ENCODE measurements at regions not wholly inside any gene's neighbourhood (a gene's known extent, or its start where the extent isn't known, plus 50 kb on each side); places are given as distances from the start of the nearest gene placed in this dataset.

- H3K79me2 ChIP-seq (ENCODE audit: insufficient read depth): no peaks in the 10 kb centered on the region
- no peaks in the 10 kb centered on the region for H3K36me3 ChIP-seq (ENCODE audit: low read depth)
- H3K9me2 ChIP-seq (ENCODE audit: insufficient read depth): no peaks in the 10 kb centered on the region
- no peak overlapping the region for H3K4me3 ChIP-seq
- H2AFZ ChIP-seq: no peak overlapping the region
- no peaks in the 10 kb centered on the region; the same call in 1 of the 2 replicates for H3F3A ChIP-seq (ENCODE audit: insufficient read depth)
- no peaks in the 10 kb centered on the region for H3K9me3 ChIP-seq (ENCODE audit: low read depth)
- no peak overlapping the region for H3K27ac ChIP-seq
- peaks cover 10% of the 10 kb centered on the region for H3K4me1 ChIP-seq (ENCODE audit: insufficient read depth)
- in situ Hi-C loops (cut with MboI): no loop called here
- 65 to 85% methylated on average over 1 of the region's 1 CpG for WGBS, 2 experiments (ENCODE audit: low coverage in 1 of 2, low lambda C conversion rate in 2 of 2, missing lambda C conversion rate in 2 of 2)
- no peaks in the 10 kb centered on the region for H4K20me1 ChIP-seq (ENCODE audit: insufficient read depth)
- TF ChIP-seq EZH2 (IDR thresholded peaks at IDR 0.05; ENCODE audit: insufficient read depth, poor library complexity, severe bottlenecking): no peak
- TF ChIP-seq EZH2phosphoT487 (IDR thresholded peaks at IDR 0.05; ENCODE audit: insufficient read depth, low read depth): no peak
- H3K27me3 ChIP-seq (replicated peaks; ENCODE audit: insufficient read depth): no peaks in the 10 kb centered on the region; the same call in 1 of the 2 replicates
- DNase-seq: no peak
- no peak overlapping the region for H3K9ac ChIP-seq
- H3K4me2 ChIP-seq (ENCODE audit: unreplicated experiment): no peak overlapping the region
Observed at GRCh38 chr20:40522405-40522804, 166.6 kb downstream of the MAFB start.

GRCh38 chr20:40521962-40522361 is 167.1 kb downstream of the MAFB start:
- Histone ChIP-seq H3K36me3 (ENCODE audit: low read depth) (no peaks in the 10 kb centered on the region), H3F3A (ENCODE audit: insufficient read depth) (no peaks in the 10 kb centered on the region; the same call in 1 of the 2 replicates), H3K27ac (no peak overlapping the region), H3K79me2 (ENCODE audit: insufficient read depth) (no peaks in the 10 kb centered on the region), H3K4me3 (no peak overlapping the region), H3K27me3 (replicated peaks; ENCODE audit: insufficient read depth) (no peaks in the 10 kb centered on the region; the same call in 1 of the 2 replicates), H3K9me2 (ENCODE audit: insufficient read depth) (no peaks in the 10 kb centered on the region), H2AFZ (no peak overlapping the region), H3K4me1 (ENCODE audit: insufficient read depth) (peaks cover 10% of the 10 kb centered on the region), H4K20me1 (ENCODE audit: insufficient read depth) (no peaks in the 10 kb centered on the region), H3K4me2 (ENCODE audit: unreplicated experiment) (no peak overlapping the region), H3K9ac (no peak overlapping the region), H3K9me3 (ENCODE audit: low read depth) (no peaks in the 10 kb centered on the region)
- TF ChIP-seq EZH2 (IDR thresholded peaks at IDR 0.05; ENCODE audit: insufficient read depth, poor library complexity, severe bottlenecking) (no peak), EZH2phosphoT487 (IDR thresholded peaks at IDR 0.05; ENCODE audit: insufficient read depth, low read depth) (no peak)
- in situ Hi-C loops (cut with MboI): no loop called here
- no peak for DNase-seq
- WGBS, 2 experiments (ENCODE audit: low coverage in 1 of 2, low lambda C conversion rate in 2 of 2, missing lambda C conversion rate in 2 of 2): 82 to 89% methylated on average over 1 of the region's 1 CpG

GRCh38 chr20:40519918-40520317 is 169.1 kb downstream of the MAFB start:
- no peak overlapping the region for H3K4me2 ChIP-seq (ENCODE audit: unreplicated experiment)
- H2AFZ ChIP-seq: no peak overlapping the region
- no peak overlapping the region for H3K27ac ChIP-seq
- in situ Hi-C loops (cut with MboI): no loop called here
- DNase-seq: no peak
- WGBS, 2 experiments (ENCODE audit: low coverage in 1 of 2, low lambda C conversion rate in 2 of 2, missing lambda C conversion rate in 2 of 2): 57 to 69% methylated on average over 3 of the region's 3 CpGs
- H3K79me2 ChIP-seq (ENCODE audit: insufficient read depth): no peaks in the 10 kb centered on the region
- H3K9me3 ChIP-seq (ENCODE audit: low read depth): no peaks in the 10 kb centered on the region
- no peak for TF ChIP-seq EZH2phosphoT487 (IDR thresholded peaks at IDR 0.05; ENCODE audit: insufficient read depth, low read depth)
- no peak for TF ChIP-seq EZH2 (IDR thresholded peaks at IDR 0.05; ENCODE audit: insufficient read depth, poor library complexity, severe bottlenecking)
- peaks cover under 1% of the 10 kb centered on the region; the same call in 1 of the 2 replicates for H3K4me1 ChIP-seq (ENCODE audit: insufficient read depth)
- H3K9me2 ChIP-seq (ENCODE audit: insufficient read depth): no peaks in the 10 kb centered on the region
- H3F3A ChIP-seq (ENCODE audit: insufficient read depth): 0 out of 2 replicates have a peak, but pooled peaks cover 3% of the 10 kb centered on the region
- no peak overlapping the region for H3K9ac ChIP-seq
- H3K27me3 ChIP-seq (replicated peaks; ENCODE audit: insufficient read depth): no peaks in the 10 kb centered on the region; the same call in 1 of the 2 replicates
- no peaks in the 10 kb centered on the region for H4K20me1 ChIP-seq (ENCODE audit: insufficient read depth)
- H3K36me3 ChIP-seq (ENCODE audit: low read depth): no peaks in the 10 kb centered on the region
- H3K4me3 ChIP-seq: no peak overlapping the region

- Histone ChIP-seq H3K36me3 (ENCODE audit: low read depth) (no peaks in the 10 kb centered on the region), H3K27me3 (replicated peaks; ENCODE audit: insufficient read depth) (no peaks in the 10 kb centered on the region), H3K9me2 (ENCODE audit: insufficient read depth) (no peaks in the 10 kb centered on the region), H3K4me1 (ENCODE audit: insufficient read depth) (peaks cover 44% of the 10 kb centered on the region), H4K20me1 (ENCODE audit: insufficient read depth) (no peaks in the 10 kb centered on the region), H3K27ac (0 out of 2 replicates have a peak overlapping the region, but pooled peaks have one; percentile 5), H3K9ac (no peak overlapping the region), H3K4me3 (no peak overlapping the region), H3K79me2 (ENCODE audit: insufficient read depth) (no peaks in the 10 kb centered on the region), H3K9me3 (ENCODE audit: low read depth) (no peaks in the 10 kb centered on the region), H3K4me2 (ENCODE audit: unreplicated experiment) (no peak overlapping the region), H2AFZ (no peak overlapping the region), H3F3A (ENCODE audit: insufficient read depth) (peaks cover 29% of the 10 kb centered on the region; the same call in 1 of the 2 replicates)
- no peak for TF ChIP-seq EZH2phosphoT487 (IDR thresholded peaks at IDR 0.05; ENCODE audit: insufficient read depth, low read depth)
- no peak for TF ChIP-seq EZH2 (IDR thresholded peaks at IDR 0.05; ENCODE audit: insufficient read depth, poor library complexity, severe bottlenecking)
- 13 to 25% methylated on average over 4 of the region's 4 CpGs for WGBS, 2 experiments (ENCODE audit: low coverage in 1 of 2, low lambda C conversion rate in 2 of 2, missing lambda C conversion rate in 2 of 2)
- peak; percentile 53 for DNase-seq
- in situ Hi-C loops (cut with MboI): no loop called here
Observed at GRCh38 chr20:40512994-40513393, 176.0 kb downstream of the MAFB start.
